HG03442 (cell line): ENCODE measurements at regions not wholly inside any gene's neighbourhood (a gene's known extent, or its start where the extent isn't known, plus 50 kb on each side); places are given as distances from the start of the nearest gene placed in this dataset.
"Not testable (repeated sequence)": the region's sequence is repeated elsewhere in the genome, so short reads cannot be mapped to it uniquely, and the experiment has no call there.

ENCODE experiments used
- ATAC-seq: cut with Tn5 transposase; IDR thresholded peaks from one replicate; pipeline ENCODE4 v1.9.1; 2021; ENCODE audit warnings: mild to moderate bottlenecking, moderate library complexity; ENCODE audit not compliant: unreplicated experiment

- ATAC-seq = no peak
Observed at GRCh38 chrX:139202742-139203420, 327.7 kb upstream of the F9 start.

GRCh38 chrX:139201924-139202323, 328.6 kb upstream of the F9 start:
- no peak for ATAC-seq

- no peak for ATAC-seq
Observed at GRCh38 chrX:139200793-139201192, 329.7 kb upstream of the F9 start.

- no peak for ATAC-seq
Observed at GRCh38 chrX:139200346-139200745, 330.2 kb upstream of the F9 start.

- ATAC-seq = no peak
Observed at GRCh38 chrX:139199933-139200332, 330.6 kb upstream of the F9 start.

GRCh38 chrX:139198936-139199335, 331.6 kb upstream of the F9 start:
- no peak for ATAC-seq

- no peak for ATAC-seq
Observed at GRCh38 chrX:139196890-139197289, 333.6 kb upstream of the F9 start.

- ATAC-seq = peak; percentile 59
Observed at GRCh38 chrX:139194571-139195280, 335.8 kb upstream of the F9 start.

GRCh38 chrX:139192386-139192961, 338.1 kb upstream of the F9 start:
- no peak for ATAC-seq

GRCh38 chrX:139191746-139192385, 338.7 kb upstream of the F9 start:
- ATAC-seq = no peak

- ATAC-seq = no peak
Observed at GRCh38 chrX:139191286-139191685, 339.3 kb upstream of the F9 start.

GRCh38 chrX:139187738-139188137, 342.8 kb upstream of the F9 start:
- no peak for ATAC-seq

- ATAC-seq = no peak
Observed at GRCh38 chrX:139186991-139187390, 343.5 kb upstream of the F9 start.

GRCh38 chrX:139179592-139179991, 350.9 kb upstream of the F9 start:
- ATAC-seq = peak; percentile 55

- no peak for ATAC-seq
Observed at GRCh38 chrX:139178980-139179379, 351.6 kb upstream of the F9 start.

- ATAC-seq = no peak
Observed at GRCh38 chrX:139172731-139173130, 357.8 kb upstream of the F9 start.

GRCh38 chrX:139170526-139171173, 359.9 kb upstream of the F9 start:
- no peak for ATAC-seq

- no peak for ATAC-seq
Observed at GRCh38 chrX:139167282-139167681, 363.3 kb upstream of the F9 start.

- no peak for ATAC-seq
Observed at GRCh38 chrX:139158256-139158655, 372.3 kb upstream of the F9 start.

GRCh38 chrX:139156356-139156755, 374.2 kb upstream of the F9 start:
- ATAC-seq = no peak

GRCh38 chrX:139146625-139147024, 383.9 kb upstream of the F9 start:
- ATAC-seq = not testable (repeated sequence)
